ENCODE measurements at regions not wholly inside any gene's neighbourhood (a gene's known extent, or its start where the extent isn't known, plus 50 kb on each side); places are given as distances from the start of the nearest gene placed in this dataset.

- DNase-seq (ENCODE audit: low read depth in 2 of 2) = no peak
Measured at GRCh38 chr6:14321992-14322772, 204.6 kb downstream of the CD83 start.

GRCh38 chr6:14322841-14323240 is 205.3 kb downstream of the CD83 start:
- DNase-seq (ENCODE audit: low read depth in 2 of 2) = no peak

GRCh38 chr6:14326774-14327173 is 209.2 kb downstream of the CD83 start:
- no peak for DNase-seq (ENCODE audit: low read depth in 2 of 2)

GRCh38 chr6:14328163-14328562 is 210.6 kb downstream of the CD83 start:
- DNase-seq (ENCODE audit: low read depth in 2 of 2) = no peak

- DNase-seq (ENCODE audit: low read depth in 2 of 2) = no peak
Measured at GRCh38 chr6:14333556-14334305, 216.2 kb downstream of the CD83 start.

GRCh38 chr6:14335071-14335470 is 217.5 kb downstream of the CD83 start:
- DNase-seq (ENCODE audit: low read depth in 2 of 2) = no peak

GRCh38 chr6:14337152-14337551 is 219.6 kb downstream of the CD83 start:
- DNase-seq (ENCODE audit: low read depth in 2 of 2) = no peak

- DNase-seq (ENCODE audit: low read depth in 2 of 2) = no peak
Measured at GRCh38 chr6:14339172-14339571, 221.6 kb downstream of the CD83 start.

GRCh38 chr6:14339711-14340584 is 222.4 kb downstream of the CD83 start:
- no peak for DNase-seq (ENCODE audit: low read depth in 2 of 2)

GRCh38 chr6:14344486-14344885 is 226.9 kb downstream of the CD83 start:
- no peak for DNase-seq (ENCODE audit: low read depth in 2 of 2)

GRCh38 chr6:14348389-14348788 is 230.8 kb downstream of the CD83 start:
- DNase-seq (ENCODE audit: low read depth in 2 of 2) = no peak

GRCh38 chr6:14349507-14349906 is 231.9 kb downstream of the CD83 start:
- no peak for DNase-seq (ENCODE audit: low read depth in 2 of 2)

- DNase-seq (ENCODE audit: low read depth in 2 of 2) = no peak
Measured at GRCh38 chr6:14350210-14350609, 232.6 kb downstream of the CD83 start.

GRCh38 chr6:14353281-14353680 is 235.7 kb downstream of the CD83 start:
- no peak for DNase-seq (ENCODE audit: low read depth in 2 of 2)

GRCh38 chr6:14353798-14354197 is 236.2 kb downstream of the CD83 start:
- no peak for DNase-seq (ENCODE audit: low read depth in 2 of 2)

GRCh38 chr6:14354919-14355572 is 237.5 kb downstream of the CD83 start:
- no peak for DNase-seq (ENCODE audit: low read depth in 2 of 2)

- DNase-seq (ENCODE audit: low read depth in 2 of 2) = no peak
Measured at GRCh38 chr6:14359438-14359837, 241.9 kb downstream of the CD83 start.

- DNase-seq (ENCODE audit: low read depth in 2 of 2) = no peak
Measured at GRCh38 chr6:14360565-14360964, 243.0 kb downstream of the CD83 start.

- no peak for DNase-seq (ENCODE audit: low read depth in 2 of 2)
Measured at GRCh38 chr6:14361297-14361696, 243.7 kb downstream of the CD83 start.

GRCh38 chr6:14361956-14362587 is 244.5 kb downstream of the CD83 start:
- no peak for DNase-seq (ENCODE audit: low read depth in 2 of 2)

- no peak for DNase-seq (ENCODE audit: low read depth in 2 of 2)
Measured at GRCh38 chr6:14364370-14364769, 246.8 kb downstream of the CD83 start.

All from stimulated activated CD8-positive, alpha-beta memory T cell treated with anti-CD3 and anti-CD28 coated beads, Interleukin-2, amount 100 ng/mL, for 1 hour (primary cell).